ENCODE measurements at regions not wholly inside any gene's neighbourhood (a gene's known extent, or its start where the extent isn't known, plus 50 kb on each side); places are given as distances from the start of the nearest gene placed in this dataset.
"Not testable (repeated sequence)": the region's sequence is repeated elsewhere in the genome, so short reads cannot be mapped to it uniquely, and the experiment has no call there.

DNA sequence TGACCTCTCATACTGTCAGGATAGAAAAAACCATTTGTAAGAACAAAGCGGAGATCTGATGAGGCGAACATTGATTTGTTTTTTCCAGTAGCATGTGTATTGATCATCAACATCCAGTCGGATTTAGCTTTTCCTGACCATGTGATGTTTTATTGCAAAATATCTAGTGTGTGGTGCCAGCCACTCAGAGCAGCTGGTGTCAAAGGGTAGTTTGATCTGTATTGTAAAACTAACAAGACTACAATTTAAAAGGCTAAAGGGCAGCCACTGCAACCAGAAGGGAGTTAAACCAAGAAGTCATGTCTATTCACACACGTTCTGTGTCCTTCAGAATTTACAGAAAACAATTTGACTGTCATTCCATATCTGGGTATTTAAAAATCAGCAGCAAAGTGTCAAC is 719.0 kb upstream of the FRG1 start:
- H3K27ac ChIP-seq (ENCODE audit: low read depth in 2 of 2, low read length in 2 of 2): no peak overlapping the region
- FAIRE-seq: no peak
- H3K27me3 ChIP-seq (ENCODE audit: control insufficient read depth, insufficient read depth, low read length): no peaks in the 10 kb centered on the region
- H3K9ac ChIP-seq (ENCODE audit: low read length in 3 of 3): no peak overlapping the region
- no peaks in the 10 kb centered on the region for H3K36me3 ChIP-seq (ENCODE audit: control insufficient read depth in 2 of 3, insufficient read depth in 3 of 3, low read length in 3 of 3)
- DNase-seq: no peak
- TF ChIP-seq, protein P1, sequence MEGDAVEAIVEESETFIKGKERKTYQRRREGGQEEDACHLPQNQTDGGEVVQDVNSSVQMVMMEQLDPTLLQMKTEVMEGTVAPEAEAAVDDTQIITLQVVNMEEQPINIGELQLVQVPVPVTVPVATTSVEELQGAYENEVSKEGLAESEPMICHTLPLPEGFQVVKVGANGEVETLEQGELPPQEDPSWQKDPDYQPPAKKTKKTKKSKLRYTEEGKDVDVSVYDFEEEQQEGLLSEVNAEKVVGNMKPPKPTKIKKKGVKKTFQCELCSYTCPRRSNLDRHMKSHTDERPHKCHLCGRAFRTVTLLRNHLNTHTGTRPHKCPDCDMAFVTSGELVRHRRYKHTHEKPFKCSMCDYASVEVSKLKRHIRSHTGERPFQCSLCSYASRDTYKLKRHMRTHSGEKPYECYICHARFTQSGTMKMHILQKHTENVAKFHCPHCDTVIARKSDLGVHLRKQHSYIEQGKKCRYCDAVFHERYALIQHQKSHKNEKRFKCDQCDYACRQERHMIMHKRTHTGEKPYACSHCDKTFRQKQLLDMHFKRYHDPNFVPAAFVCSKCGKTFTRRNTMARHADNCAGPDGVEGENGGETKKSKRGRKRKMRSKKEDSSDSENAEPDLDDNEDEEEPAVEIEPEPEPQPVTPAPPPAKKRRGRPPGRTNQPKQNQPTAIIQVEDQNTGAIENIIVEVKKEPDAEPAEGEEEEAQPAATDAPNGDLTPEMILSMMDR (IDR thresholded peaks at IDR 0.05; ENCODE audit: borderline replicate concordance, extremely low read depth, insufficient read depth): no peak
- H3K4me1 ChIP-seq (ENCODE audit: control insufficient read depth in 2 of 3, insufficient read depth in 2 of 3, low read depth in 1 of 3, low read length in 3 of 3): no peaks in the 10 kb centered on the region
- intact Hi-C loops (cut with DNase I): no loop called here
- H3K9me3 ChIP-seq (ENCODE audit: control insufficient read depth in 2 of 3, insufficient read depth in 1 of 3, low read length in 3 of 3): no peaks in the 10 kb centered on the region
- no peak overlapping the region for H3K4me3 ChIP-seq (ENCODE audit: low read length in 3 of 3)

DNA sequence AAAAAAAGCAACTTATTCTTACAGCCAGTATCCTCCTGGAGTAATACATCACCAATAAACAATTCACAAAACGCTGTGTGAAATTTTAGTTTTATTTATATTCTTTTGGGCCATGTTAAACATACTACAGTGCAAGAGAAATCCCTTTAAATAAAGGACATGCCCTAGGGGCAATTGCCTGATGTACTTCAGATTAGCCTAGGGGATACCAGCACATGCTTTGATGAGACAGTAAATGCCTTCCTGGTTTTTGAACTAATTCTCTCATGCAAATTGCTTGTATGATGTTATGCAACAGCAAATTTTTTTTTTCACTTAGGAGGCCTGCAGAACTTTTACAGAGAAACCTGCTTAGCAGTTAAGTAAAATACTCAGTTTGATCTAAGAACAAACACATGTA is 711.9 kb upstream of the FRG1 start:
- FAIRE-seq: no peak
- Histone ChIP-seq H3K27ac (ENCODE audit: low read depth in 2 of 2, low read length in 2 of 2) (no peak overlapping the region), H3K27me3 (ENCODE audit: control insufficient read depth, insufficient read depth, low read length) (no peaks in the 10 kb centered on the region), H3K36me3 (ENCODE audit: control insufficient read depth in 2 of 3, insufficient read depth in 3 of 3, low read length in 3 of 3) (no peaks in the 10 kb centered on the region), H3K4me3 (ENCODE audit: low read length in 3 of 3) (no peak overlapping the region), H3K9ac (ENCODE audit: low read length in 3 of 3) (no peak overlapping the region), H3K4me1 (ENCODE audit: control insufficient read depth in 2 of 3, insufficient read depth in 2 of 3, low read depth in 1 of 3, low read length in 3 of 3) (no peaks in the 10 kb centered on the region), H3K9me3 (ENCODE audit: control insufficient read depth in 2 of 3, insufficient read depth in 1 of 3, low read length in 3 of 3) (no peaks in the 10 kb centered on the region)
- no peak for DNase-seq
- intact Hi-C loops (cut with DNase I): no loop called here
- TF ChIP-seq, protein P1 (IDR thresholded peaks at IDR 0.05; ENCODE audit: borderline replicate concordance, extremely low read depth, insufficient read depth): no peak

DNA sequence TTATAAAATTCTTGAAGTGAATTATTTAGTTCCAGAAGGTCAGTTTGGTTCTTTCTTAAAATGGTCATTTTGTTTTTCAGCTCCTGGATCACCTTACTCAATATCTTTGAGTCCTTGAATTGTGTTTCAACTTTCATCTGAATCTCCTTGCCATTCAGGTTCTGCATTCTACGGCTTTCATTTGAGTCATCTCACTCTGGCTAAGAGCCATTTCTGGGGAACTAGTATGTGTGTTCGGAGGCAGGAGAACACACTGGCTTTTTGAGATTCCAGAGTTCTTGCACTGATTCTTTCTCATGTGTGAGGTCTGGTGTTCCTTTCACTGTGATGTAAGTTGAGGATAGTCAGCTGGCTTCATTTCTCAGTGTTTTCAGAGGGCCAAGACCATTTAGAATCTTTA is 708.4 kb upstream of the FRG1 start:
- FAIRE-seq: no peak
- no peaks in the 10 kb centered on the region for H3K36me3 ChIP-seq (ENCODE audit: control insufficient read depth in 2 of 3, insufficient read depth in 3 of 3, low read length in 3 of 3)
- intact Hi-C loops (cut with DNase I): no loop called here

DNA sequence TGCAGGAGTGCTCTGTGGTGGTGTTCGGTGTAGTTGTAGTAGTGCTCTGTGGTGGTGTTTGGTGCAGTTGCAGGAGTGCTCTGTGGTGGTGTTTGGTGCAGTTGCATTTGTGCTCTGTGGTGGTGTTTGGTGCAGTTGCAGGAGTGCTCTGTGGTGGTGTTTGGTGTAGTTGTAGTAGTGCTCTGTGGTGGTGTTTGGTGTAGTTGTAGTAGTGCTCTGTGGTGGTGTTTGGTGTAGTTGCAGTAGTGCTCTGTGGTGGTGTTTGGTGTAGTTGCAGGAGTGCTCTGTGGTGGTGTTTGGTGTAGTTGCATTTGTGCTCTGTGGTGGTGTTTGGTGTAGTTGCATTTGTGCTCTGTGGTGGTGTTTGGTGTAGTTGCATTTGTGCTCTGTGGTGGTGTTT is 706.9 kb upstream of the FRG1 start:
- H3K4me1 ChIP-seq (ENCODE audit: control insufficient read depth in 2 of 3, insufficient read depth in 2 of 3, low read depth in 1 of 3, low read length in 3 of 3); H3K36me3 ChIP-seq (ENCODE audit: control insufficient read depth in 2 of 3, insufficient read depth in 3 of 3, low read length in 3 of 3); H3K9me3 ChIP-seq (ENCODE audit: control insufficient read depth in 2 of 3, insufficient read depth in 1 of 3, low read length in 3 of 3); DNase-seq; H3K27ac ChIP-seq (ENCODE audit: low read depth in 2 of 2, low read length in 2 of 2); intact Hi-C loops (cut with DNase I); H3K4me3 ChIP-seq (ENCODE audit: low read length in 3 of 3); FAIRE-seq; H3K9ac ChIP-seq (ENCODE audit: low read length in 3 of 3); H3K27me3 ChIP-seq (ENCODE audit: control insufficient read depth, insufficient read depth, low read length): not testable (repeated sequence)

More for the DNA sequence above, 708.4 kb upstream of the FRG1 start:
- Histone ChIP-seq H3K9me3 (ENCODE audit: control insufficient read depth in 2 of 3, insufficient read depth in 1 of 3, low read length in 3 of 3) (no peaks in the 10 kb centered on the region), H3K27ac (ENCODE audit: low read depth in 2 of 2, low read length in 2 of 2) (no peak overlapping the region), H3K9ac (ENCODE audit: low read length in 3 of 3) (no peak overlapping the region), H3K4me3 (ENCODE audit: low read length in 3 of 3) (no peak overlapping the region), H3K27me3 (ENCODE audit: control insufficient read depth, insufficient read depth, low read length) (no peaks in the 10 kb centered on the region), H3K4me1 (ENCODE audit: control insufficient read depth in 2 of 3, insufficient read depth in 2 of 3, low read depth in 1 of 3, low read length in 3 of 3) (no peaks in the 10 kb centered on the region)
- TF ChIP-seq, protein P1 (IDR thresholded peaks at IDR 0.05; ENCODE audit: borderline replicate concordance, extremely low read depth, insufficient read depth): no peak
- DNase-seq: no peak

DNA sequence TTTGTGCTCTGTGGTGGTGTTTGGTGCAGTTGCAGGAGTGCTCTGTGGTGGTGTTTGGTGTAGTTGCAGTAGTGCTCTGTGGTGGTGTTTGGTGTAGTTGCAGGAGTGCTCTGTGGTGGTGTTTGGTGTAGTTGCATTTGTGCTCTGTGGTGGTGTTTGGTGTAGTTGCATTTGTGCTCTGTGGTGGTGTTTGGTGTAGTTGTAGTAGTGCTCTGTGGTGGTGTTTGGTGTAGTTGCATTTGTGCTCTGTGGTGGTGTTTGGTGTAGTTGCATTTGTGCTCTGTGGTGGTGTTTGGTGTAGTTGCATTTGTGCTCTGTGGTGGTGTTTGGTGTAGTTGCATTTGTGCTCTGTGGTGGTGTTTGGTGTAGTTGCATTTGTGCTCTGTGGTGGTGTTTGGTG is 705.7 kb upstream of the FRG1 start:
- H3K9ac ChIP-seq (ENCODE audit: low read length in 3 of 3); DNase-seq; FAIRE-seq; H3K27ac ChIP-seq (ENCODE audit: low read depth in 2 of 2, low read length in 2 of 2); intact Hi-C loops (cut with DNase I); H3K9me3 ChIP-seq (ENCODE audit: control insufficient read depth in 2 of 3, insufficient read depth in 1 of 3, low read length in 3 of 3); H3K4me1 ChIP-seq (ENCODE audit: control insufficient read depth in 2 of 3, insufficient read depth in 2 of 3, low read depth in 1 of 3, low read length in 3 of 3); H3K27me3 ChIP-seq (ENCODE audit: control insufficient read depth, insufficient read depth, low read length); H3K36me3 ChIP-seq (ENCODE audit: control insufficient read depth in 2 of 3, insufficient read depth in 3 of 3, low read length in 3 of 3); H3K4me3 ChIP-seq (ENCODE audit: low read length in 3 of 3): not testable (repeated sequence)
